HG02798 (cell line): ENCODE measurements at regions not wholly inside any gene's neighbourhood (a gene's known extent, or its start where the extent isn't known, plus 50 kb on each side); places are given as distances from the start of the nearest gene placed in this dataset.
"Not testable (repeated sequence)": the region's sequence is repeated elsewhere in the genome, so short reads cannot be mapped to it uniquely, and the experiment has no call there.

Experiments used
- ATAC-seq: cut with Tn5 transposase; IDR thresholded peaks from one replicate; pipeline ENCODE4 v1.9.1; 2021; ENCODE audit warnings: mild to moderate bottlenecking; ENCODE audit not compliant: unreplicated experiment, poor library complexity

GRCh38 chr3:78277220-78277619 lies 1237.3 kb downstream of the ROBO2 start:
- ATAC-seq = no peak

- ATAC-seq = no peak
These were observed 1237.9 kb downstream of the ROBO2 start for GRCh38 chr3:78277801-78278200.

- no peak for ATAC-seq
These were observed 1239.2 kb downstream of the ROBO2 start for GRCh38 chr3:78279091-78279490.

- no peak for ATAC-seq
These were observed 1241.5 kb downstream of the ROBO2 start for GRCh38 chr3:78281381-78281780.

GRCh38 chr3:78283994-78284393 lies 1244.1 kb downstream of the ROBO2 start:
- no peak for ATAC-seq

- no peak for ATAC-seq
These were observed 1245.3 kb downstream of the ROBO2 start for GRCh38 chr3:78285032-78285728.

- no peak for ATAC-seq
These were observed 1247.2 kb downstream of the ROBO2 start for GRCh38 chr3:78287085-78287484.

- no peak for ATAC-seq
These were observed 1253.4 kb downstream of the ROBO2 start for GRCh38 chr3:78293284-78293683.

GRCh38 chr3:78304115-78304514 lies 1264.2 kb downstream of the ROBO2 start:
- ATAC-seq = no peak

- no peak for ATAC-seq
These were observed 1273.0 kb downstream of the ROBO2 start for GRCh38 chr3:78312851-78313250.

- ATAC-seq = no peak
These were observed 1273.4 kb downstream of the ROBO2 start for GRCh38 chr3:78313332-78313731.

- ATAC-seq = no peak
These were observed 1274.4 kb downstream of the ROBO2 start for GRCh38 chr3:78314327-78314726.

- ATAC-seq = no peak
These were observed 1277.9 kb downstream of the ROBO2 start for GRCh38 chr3:78317774-78318173.

GRCh38 chr3:78322780-78323179 lies 1282.9 kb downstream of the ROBO2 start:
- no peak for ATAC-seq

GRCh38 chr3:78337801-78338211 lies 1297.9 kb downstream of the ROBO2 start:
- ATAC-seq = no peak

- ATAC-seq = peak; percentile 74
These were observed 1298.5 kb downstream of the ROBO2 start for GRCh38 chr3:78338405-78338804.

- ATAC-seq = no peak
These were observed 1303.3 kb downstream of the ROBO2 start for GRCh38 chr3:78343221-78343620.

GRCh38 chr3:78344267-78344666 lies 1304.4 kb downstream of the ROBO2 start:
- ATAC-seq = not testable (repeated sequence)

GRCh38 chr3:78344918-78345317 lies 1305.0 kb downstream of the ROBO2 start:
- ATAC-seq = no peak

- ATAC-seq = no peak
These were observed 1307.3 kb downstream of the ROBO2 start for GRCh38 chr3:78347176-78347575.

- no peak for ATAC-seq
These were observed 1308.8 kb downstream of the ROBO2 start for GRCh38 chr3:78348664-78349063.

- ATAC-seq = no peak
These were observed 1309.7 kb downstream of the ROBO2 start for GRCh38 chr3:78349571-78349970.

- no peak for ATAC-seq
These were observed 1311.4 kb downstream of the ROBO2 start for GRCh38 chr3:78351334-78351733.
